Liver (tissue), 8 donors: ENCODE measurements at regions not wholly inside any gene's neighbourhood (a gene's known extent, or its start where the extent isn't known, plus 50 kb on each side); places are given as distances from the start of the nearest gene placed in this dataset.

ENCODE experiments used
- DNase-seq: peaks from one replicate; pipeline ENCODE4 v3.0.0-alpha.2; 2017; ENCODE audit warnings: low spot score
- H3K27ac ChIP-seq, 2 donors: one replicate each; pipeline ENCODE4 v1.7.0; 2013; ENCODE audit warnings: inconsistent platforms in 2 of 2, low read length in 2 of 2, control low read depth in 1 of 2, low read depth in 1 of 2, mild to moderate bottlenecking in 1 of 2
- H3K27me3 ChIP-seq, 4 donors: one replicate each; pipeline versions ENCODE4 v1.6.1 to v1.7.0; 2013; ENCODE audit warnings: low read length in 3 of 4, inconsistent platforms in 1 of 4, mild to moderate bottlenecking in 1 of 4, moderate library complexity in 1 of 4; ENCODE audit not compliant: control insufficient read depth in 4 of 4, insufficient read depth in 4 of 4
- H3K36me3 ChIP-seq, 4 donors: one replicate each; pipeline versions ENCODE4 v1.6.1 to v1.7.0; 2013; ENCODE audit warnings: low read length in 3 of 4, mild to moderate bottlenecking in 3 of 4, low read depth in 1 of 4, moderate library complexity in 1 of 4; ENCODE audit not compliant: control insufficient read depth in 4 of 4, insufficient read depth in 3 of 4
- H3K4me1 ChIP-seq, 4 donors: one replicate each; pipeline versions ENCODE4 v1.6.1 to v1.7.0; 2013; ENCODE audit warnings: low read length in 3 of 4, mild to moderate bottlenecking in 3 of 4, moderate library complexity in 1 of 4; ENCODE audit not compliant: control insufficient read depth in 4 of 4, insufficient read depth in 4 of 4
- H3K4me3 ChIP-seq, 3 donors: one replicate each; pipeline versions ENCODE4 v1.6.1 to v1.7.0; 2013; ENCODE audit warnings: low read length in 3 of 3, control low read depth in 1 of 3, low read depth in 1 of 3, mild to moderate bottlenecking in 1 of 3
- H3K9ac ChIP-seq, 2 donors: one replicate each; pipeline ENCODE4 v1.7.0; 2013; ENCODE audit warnings: low read length in 2 of 2, mild to moderate bottlenecking in 2 of 2, moderate library complexity in 2 of 2, control low read depth in 1 of 2, low read depth in 1 of 2
- H3K9me3 ChIP-seq, 4 donors: one replicate each; pipeline versions ENCODE4 v1.6.1 to v1.7.0; 2013; ENCODE audit warnings: low read length in 3 of 4; ENCODE audit not compliant: control insufficient read depth in 4 of 4
- ATF3 ChIP-seq: IDR thresholded peaks from 2 replicates; pipeline ENCODE4 v1.6.1; 2016; ENCODE audit warnings: antibody characterized with exemption
- CTCF ChIP-seq: fragments of 150-350 bp; IDR thresholded peaks from 2 replicates; pipeline ENCODE4 v1.5.1; 2017; ENCODE audit warnings: improper control_type of control experiment, low read depth, low read length; ENCODE audit not compliant: missing input control
- EGR1 ChIP-seq, 2 donors: IDR thresholded peaks; 2 replicates each; pipeline ENCODE4 v1.6.1; 2016 to 2018; ENCODE audit warnings: antibody characterized with exemption in 2 of 2, low read depth in 2 of 2
- FOXA1 ChIP-seq: IDR thresholded peaks from 2 replicates; pipeline ENCODE4 v1.6.1; 2016; ENCODE audit warnings: antibody characterized with exemption
- FOXA2 ChIP-seq: IDR thresholded peaks from 2 replicates; pipeline ENCODE4 v1.6.1; 2016; ENCODE audit warnings: antibody characterized with exemption
- GABPA ChIP-seq, 2 donors: IDR thresholded peaks in 1 of 2; conservative IDR thresholded peaks in 1 of 2; 2 replicates each; pipeline ENCODE4 v1.6.1; 2016; ENCODE audit warnings: antibody characterized with exemption in 2 of 2, mild to moderate bottlenecking in 1 of 2, moderate library complexity in 1 of 2
- HNF4A ChIP-seq, 2 donors: conservative IDR thresholded peaks; 2 replicates each; pipeline ENCODE4 v1.6.1; 2016; ENCODE audit warnings: antibody characterized with exemption in 2 of 2, mild to moderate bottlenecking in 2 of 2
- HNF4G ChIP-seq: IDR thresholded peaks from 2 replicates; pipeline ENCODE4 v1.6.1; 2016; ENCODE audit warnings: antibody characterized with exemption
- JUND ChIP-seq, 2 donors: IDR thresholded peaks; 2 replicates each; pipeline ENCODE4 v1.6.1; 2016; ENCODE audit warnings: antibody characterized with exemption in 2 of 2
- MAX ChIP-seq: IDR thresholded peaks from 2 replicates; pipeline ENCODE4 v1.6.1; 2016; ENCODE audit warnings: antibody characterized with exemption
- NR2F2 ChIP-seq: IDR thresholded peaks from 2 replicates; pipeline ENCODE4 v1.6.1; 2016; ENCODE audit warnings: antibody characterized with exemption
- RAD21 ChIP-seq, 2 donors: IDR thresholded peaks; 2 replicates each; pipeline ENCODE4 v1.6.1; 2016; ENCODE audit warnings: antibody characterized with exemption in 2 of 2, mild to moderate bottlenecking in 2 of 2
- REST ChIP-seq: IDR thresholded peaks from 2 replicates; pipeline ENCODE4 v1.6.1; 2016; ENCODE audit warnings: antibody characterized with exemption, mild to moderate bottlenecking
- RXRA ChIP-seq, 2 donors: IDR thresholded peaks; 2 replicates each; pipeline ENCODE4 v1.6.1; 2017 to 2018; ENCODE audit warnings: antibody characterized with exemption in 2 of 2, mild to moderate bottlenecking in 1 of 2
- SP1 ChIP-seq: IDR thresholded peaks from 2 replicates; pipeline ENCODE4 v1.6.1; 2018; ENCODE audit warnings: antibody characterized with exemption, mild to moderate bottlenecking
- TAF1 ChIP-seq: conservative IDR thresholded peaks from 2 replicates; pipeline ENCODE4 v1.6.1; 2016; ENCODE audit warnings: antibody characterized with exemption, mild to moderate bottlenecking
- YY1 ChIP-seq: IDR thresholded peaks from 2 replicates; pipeline ENCODE4 v1.6.1; 2016; ENCODE audit warnings: antibody characterized with exemption, mild to moderate bottlenecking
- ZBTB33 ChIP-seq: IDR thresholded peaks from 2 replicates; pipeline ENCODE4 v1.6.1; 2016; ENCODE audit warnings: antibody characterized with exemption
- WGBS: extraction: QIAGEN DNeasy Blood & Tissue Kit; methylation state at CpG from one replicate; pipeline ENCODE4 v1.1.7; 2013; 5-methylcytosine and 5-hydroxymethylcytosine counted together
- donor health status: healthy.
- donor health status: healthy.
- donor health status: healthy.
- donor health status: healthy.
- donor health status: healthy.

- Histone ChIP-seq H3K27me3 (no peaks in the 10 kb centered on the region), H3K9me3 (peaks cover 0 to 2% (median 0%) of the 10 kb centered on the region in 4 donors), H3K4me3 (no peak overlapping the region), H3K9ac (no peak overlapping the region), H3K4me1 (no peaks in the 10 kb centered on the region), H3K36me3 (no peaks in the 10 kb centered on the region), H3K27ac (no peak overlapping the region)
- no peak for DNase-seq
- WGBS, result 84% methylated on average over 20 of the region's 20 CpGs
- TF ChIP-seq JUND (IDR thresholded peaks at IDR 0.05), result no peak
- no peak for TF ChIP-seq GABPA (IDR thresholded peaks at IDR 0.05 in 1 of 2, conservative IDR thresholded peaks at IDR 0.05 in 1 of 2)
- no peak for TF ChIP-seq RAD21 (IDR thresholded peaks at IDR 0.05)
- TF ChIP-seq SP1, result no peak
- no peak for TF ChIP-seq MAX
- TF ChIP-seq CTCF, result no peak
- no peak for TF ChIP-seq FOXA1
Measured at GRCh38 chr18:78538669-78539440, 440.8 kb upstream of the SALL3 start.

- Histone ChIP-seq H3K4me3 (no peak overlapping the region), H3K9ac (no peak overlapping the region), H3K36me3 (no peaks in the 10 kb centered on the region), H3K27ac (no peak overlapping the region), H3K4me1 (no peaks in the 10 kb centered on the region), H3K27me3 (no peaks in the 10 kb centered on the region), H3K9me3 (peaks cover 0 to 2% (median 0%) of the 10 kb centered on the region in 4 donors)
- TF ChIP-seq EGR1 (IDR thresholded peaks at IDR 0.05; ENCODE audit: low read depth in 2 of 2) (no peak), GABPA (IDR thresholded peaks at IDR 0.05 in 1 of 2, conservative IDR thresholded peaks at IDR 0.05 in 1 of 2) (no peak), FOXA2 (no peak), NR2F2 (no peak), RAD21 (IDR thresholded peaks at IDR 0.05) (no peak), HNF4G (no peak), RXRA (IDR thresholded peaks at IDR 0.05) (no peak), MAX (no peak), REST (no peak), FOXA1 (no peak), ATF3 (no peak), YY1 (no peak), TAF1 (no peak), ZBTB33 (no peak), HNF4A (conservative IDR thresholded peaks at IDR 0.05) (no peak), JUND (IDR thresholded peaks at IDR 0.05) (no peak), SP1 (no peak), CTCF (no peak)
- DNase-seq, result no peak
- WGBS, result 73% methylated on average over 18 of the region's 18 CpGs
Measured at GRCh38 chr18:78540636-78541529, 438.7 kb upstream of the SALL3 start.
